ENCODE measurements at regions not wholly inside any gene's neighbourhood (a gene's known extent, or its start where the extent isn't known, plus 50 kb on each side); places are given as distances from the start of the nearest gene placed in this dataset.
"Not testable (repeated sequence)": the region's sequence is repeated elsewhere in the genome, so short reads cannot be mapped to it uniquely, and the experiment has no call there.

GRCh38 chr7:97317575-97317974, 200.1 kb downstream of the SDHAF3 start:
- no peak for DNase-seq (ENCODE audit: low read depth)
- H3K4me3 ChIP-seq (ENCODE audit: low read depth, low read length): no peak overlapping the region
- no peak for TF ChIP-seq CTCF (IDR thresholded peaks at IDR 0.05; ENCODE audit: insufficient read depth, low read length)

GRCh38 chr7:97329871-97330270, 212.4 kb downstream of the SDHAF3 start:
- not testable (repeated sequence) for DNase-seq (ENCODE audit: low read depth)

GRCh38 chr7:97337849-97338248, 220.4 kb downstream of the SDHAF3 start:
- no peak for DNase-seq (ENCODE audit: low read depth)
- H3K4me3 ChIP-seq (ENCODE audit: low read depth, low read length): no peak overlapping the region
- no peak for TF ChIP-seq CTCF (IDR thresholded peaks at IDR 0.05; ENCODE audit: insufficient read depth, low read length)

More at GRCh38 chr7:97329871-97330270, 212.4 kb downstream of the SDHAF3 start:
- not testable (repeated sequence) for H3K4me3 ChIP-seq (ENCODE audit: low read depth, low read length)

GRCh38 chr7:97342512-97342911, 225.0 kb downstream of the SDHAF3 start:
- DNase-seq (ENCODE audit: low read depth): no peak
- no peak overlapping the region for H3K4me3 ChIP-seq (ENCODE audit: low read depth, low read length)
- no peak for TF ChIP-seq CTCF (IDR thresholded peaks at IDR 0.05; ENCODE audit: insufficient read depth, low read length)

- no peak for DNase-seq (ENCODE audit: low read depth)
- no peak overlapping the region for H3K4me3 ChIP-seq (ENCODE audit: low read depth, low read length)
- TF ChIP-seq CTCF (IDR thresholded peaks at IDR 0.05; ENCODE audit: insufficient read depth, low read length): no peak
Observed at GRCh38 chr7:97346349-97346748, 228.9 kb downstream of the SDHAF3 start.

- no peak overlapping the region for H3K4me3 ChIP-seq (ENCODE audit: low read depth, low read length)
- no peak for TF ChIP-seq CTCF (IDR thresholded peaks at IDR 0.05; ENCODE audit: insufficient read depth, low read length)
- no peak for DNase-seq (ENCODE audit: low read depth)
Observed at GRCh38 chr7:97351488-97351887, 234.0 kb downstream of the SDHAF3 start.

- TF ChIP-seq CTCF (IDR thresholded peaks at IDR 0.05; ENCODE audit: insufficient read depth, low read length): no peak
- no peak overlapping the region for H3K4me3 ChIP-seq (ENCODE audit: low read depth, low read length)
- no peak for DNase-seq (ENCODE audit: low read depth)
Observed at GRCh38 chr7:97357459-97357858, 240.0 kb downstream of the SDHAF3 start.

Data from fibroblast of the aortic adventitia (primary cell).